Subcutaneous abdominal adipose tissue (tissue), 5 donors: ENCODE measurements at regions not wholly inside any gene's neighbourhood (a gene's known extent, or its start where the extent isn't known, plus 50 kb on each side); places are given as distances from the start of the nearest gene placed in this dataset.
"Not testable (repeated sequence)": the region's sequence is repeated elsewhere in the genome, so short reads cannot be mapped to it uniquely, and the experiment has no call there.

Experiments used
- H3K27ac ChIP-seq: one replicate; pipeline ENCODE4 v1.7.0; 2013; ENCODE audit warnings: low read depth, mild to moderate bottlenecking, inconsistent platforms, low read length, moderate library complexity
- H3K27me3 ChIP-seq, 5 donors: one replicate each; pipeline ENCODE4 v1.7.0; 2013; ENCODE audit warnings: low read length in 5 of 5, inconsistent platforms in 1 of 5; ENCODE audit not compliant: control insufficient read depth in 5 of 5, insufficient read depth in 4 of 5
- H3K36me3 ChIP-seq, 5 donors: one replicate each; pipeline ENCODE4 v1.7.0; 2013; ENCODE audit warnings: low read length in 5 of 5; ENCODE audit not compliant: control insufficient read depth in 5 of 5, insufficient read depth in 5 of 5
- H3K4me1 ChIP-seq, 5 donors: one replicate each; pipeline ENCODE4 v1.7.0; 2013; ENCODE audit warnings: low read length in 5 of 5, mild to moderate bottlenecking in 3 of 5, moderate library complexity in 1 of 5; ENCODE audit not compliant: control insufficient read depth in 5 of 5, insufficient read depth in 5 of 5
- H3K4me3 ChIP-seq, 5 donors: one replicate each; pipeline ENCODE4 v1.7.0; 2013; ENCODE audit warnings: low read length in 5 of 5, low read depth in 1 of 5
- H3K9ac ChIP-seq, 5 donors: one replicate each; pipeline ENCODE4 v1.7.0; 2013; ENCODE audit warnings: low read length in 5 of 5, mild to moderate bottlenecking in 4 of 5, moderate library complexity in 3 of 5
- H3K9me3 ChIP-seq, 5 donors: one replicate each; pipeline ENCODE4 v1.7.0; 2013; ENCODE audit warnings: low read length in 5 of 5; ENCODE audit not compliant: control insufficient read depth in 5 of 5
- donor health status: healthy.
- donor health status: healthy.
- donor health status: healthy.
- donor health status: healthy.
- donor health status: healthy.

DNA sequence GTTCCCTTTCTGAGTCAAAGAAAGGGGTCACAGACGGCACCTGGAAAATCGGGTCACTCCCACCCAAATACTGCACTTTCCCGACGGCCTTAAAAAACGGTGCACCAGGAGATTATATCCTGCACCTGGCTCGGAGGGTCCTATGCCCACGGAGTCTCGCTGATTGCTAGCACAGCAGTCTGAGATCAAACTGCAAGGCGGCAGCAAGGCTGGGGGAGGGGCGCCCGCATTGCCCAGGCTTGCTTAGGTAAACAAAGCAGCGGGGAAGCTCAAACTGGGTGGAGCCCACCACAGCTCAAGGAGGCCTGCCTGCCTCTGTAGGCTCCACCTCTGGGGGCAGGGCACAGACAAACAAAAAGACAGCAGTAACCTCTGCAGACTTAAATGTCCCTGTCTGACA, 701.7 kb downstream of the RAPGEF2 start:
- not testable (repeated sequence) for H3K4me3 ChIP-seq, H3K36me3 ChIP-seq, H3K9me3 ChIP-seq

GRCh38 chr4:159823743-159824142, 720.9 kb downstream of the RAPGEF2 start:
- H3K9ac ChIP-seq: no peak overlapping the region
- no peaks in the 10 kb centered on the region for H3K27me3 ChIP-seq
- no peak overlapping the region for H3K4me3 ChIP-seq
- no peaks in the 10 kb centered on the region for H3K36me3 ChIP-seq
- H3K27ac ChIP-seq: no peak overlapping the region
- peaks cover 0 to 12% (median 2%) of the 10 kb centered on the region in 5 donors for H3K9me3 ChIP-seq
- no peaks in the 10 kb centered on the region for H3K4me1 ChIP-seq

More for the DNA sequence above, 701.7 kb downstream of the RAPGEF2 start:
- H3K27me3 ChIP-seq, H3K9ac ChIP-seq, H3K27ac ChIP-seq, H3K4me1 ChIP-seq: not testable (repeated sequence)

DNA sequence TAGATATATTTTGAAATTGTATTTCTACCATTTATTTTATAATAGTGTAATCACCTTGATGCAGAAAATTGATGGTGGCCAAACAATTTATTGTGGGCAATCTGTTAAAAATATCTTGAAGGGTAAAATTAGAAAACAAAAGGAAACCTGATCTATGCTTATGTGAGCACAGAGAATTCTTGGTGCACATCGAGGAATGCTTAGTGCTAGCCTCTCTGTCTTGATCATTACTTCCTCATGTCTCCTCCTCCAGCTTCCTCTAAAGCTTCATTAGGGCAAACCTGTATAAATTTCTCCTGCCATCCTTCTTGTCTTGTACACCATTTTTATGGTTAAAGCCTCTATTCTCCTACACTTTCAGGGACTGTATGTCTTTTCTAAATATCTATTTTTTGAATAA, 725.8 kb downstream of the RAPGEF2 start:
- no peak overlapping the region for H3K4me3 ChIP-seq
- H3K4me1 ChIP-seq: no peaks in the 10 kb centered on the region
- H3K27me3 ChIP-seq: no peaks in the 10 kb centered on the region
- H3K9me3 ChIP-seq: no peaks in the 10 kb centered on the region
- no peaks in the 10 kb centered on the region for H3K36me3 ChIP-seq
- no peak overlapping the region for H3K27ac ChIP-seq
- no peak overlapping the region for H3K9ac ChIP-seq

DNA sequence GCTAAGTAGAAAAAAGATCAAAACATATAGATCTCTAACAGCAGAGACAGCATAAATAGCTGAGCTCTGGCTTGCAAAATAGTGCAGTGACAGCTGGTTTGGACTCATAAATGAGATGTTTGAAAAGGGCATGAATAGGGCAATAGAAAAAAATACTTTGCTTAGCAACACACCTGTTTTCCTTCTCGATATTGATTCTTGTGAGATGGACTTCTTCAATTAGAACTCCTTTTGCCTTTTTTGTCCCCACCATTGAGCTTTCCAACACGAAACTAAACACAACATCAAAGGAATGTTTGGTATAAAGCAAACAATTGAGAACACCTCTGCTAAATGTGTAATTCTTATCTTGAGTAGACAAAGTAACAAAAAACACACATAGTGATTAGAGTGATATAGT, 726.3 kb downstream of the RAPGEF2 start:
- Histone ChIP-seq H3K4me1 (no peaks in the 10 kb centered on the region), H3K9me3 (no peaks in the 10 kb centered on the region), H3K9ac (no peak overlapping the region), H3K36me3 (no peaks in the 10 kb centered on the region), H3K4me3 (no peak overlapping the region), H3K27ac (no peak overlapping the region), H3K27me3 (no peaks in the 10 kb centered on the region)

GRCh38 chr4:159837071-159837470, 734.2 kb downstream of the RAPGEF2 start:
- H3K36me3 ChIP-seq: no peaks in the 10 kb centered on the region
- H3K9ac ChIP-seq: no peak overlapping the region
- no peak overlapping the region for H3K27ac ChIP-seq
- no peak overlapping the region for H3K4me3 ChIP-seq
- no peaks in the 10 kb centered on the region for H3K9me3 ChIP-seq
- H3K4me1 ChIP-seq: no peaks in the 10 kb centered on the region
- H3K27me3 ChIP-seq: no peaks in the 10 kb centered on the region

- Histone ChIP-seq H3K27me3 (no peaks in the 10 kb centered on the region), H3K4me3 (no peak overlapping the region), H3K36me3 (no peaks in the 10 kb centered on the region), H3K9me3 (no peaks in the 10 kb centered on the region), H3K27ac (no peak overlapping the region), H3K9ac (no peak overlapping the region), H3K4me1 (no peaks in the 10 kb centered on the region)
Observed at GRCh38 chr4:159855731-159856130, 752.9 kb downstream of the RAPGEF2 start.

GRCh38 chr4:159856451-159856850, 753.6 kb downstream of the RAPGEF2 start:
- H3K27ac ChIP-seq: no peak overlapping the region
- H3K36me3 ChIP-seq: no peaks in the 10 kb centered on the region
- H3K4me3 ChIP-seq: no peak overlapping the region
- no peaks in the 10 kb centered on the region for H3K9me3 ChIP-seq
- H3K9ac ChIP-seq: no peak overlapping the region
- no peaks in the 10 kb centered on the region for H3K4me1 ChIP-seq
- H3K27me3 ChIP-seq: no peaks in the 10 kb centered on the region

DNA sequence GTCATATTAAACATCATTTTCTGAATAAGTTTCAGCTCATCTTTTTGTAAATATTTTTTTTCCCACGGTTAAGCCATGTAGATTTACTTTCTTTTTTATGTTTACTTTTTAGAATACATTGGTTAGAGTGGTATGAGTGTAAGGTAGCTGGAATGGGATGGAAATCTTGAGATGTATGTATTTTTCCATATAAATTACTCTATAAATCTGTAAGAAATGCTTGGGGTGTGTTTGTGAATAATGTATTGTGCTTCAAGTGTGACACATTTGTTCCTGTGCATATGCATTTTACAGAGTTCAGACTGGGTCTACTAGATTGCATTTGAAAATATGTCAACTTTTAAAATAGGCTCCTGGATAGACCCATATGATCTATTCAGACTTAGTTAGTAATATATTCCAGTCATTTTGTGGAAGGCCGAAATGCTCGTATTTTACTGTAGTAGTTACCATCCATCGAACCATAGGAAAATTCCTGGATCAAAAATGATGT, 756.8 kb downstream of the RAPGEF2 start:
- H3K9ac ChIP-seq: no peak overlapping the region
- H3K9me3 ChIP-seq: no peaks in the 10 kb centered on the region
- H3K36me3 ChIP-seq: no peaks in the 10 kb centered on the region
- no peaks in the 10 kb centered on the region for H3K27me3 ChIP-seq
- no peaks in the 10 kb centered on the region for H3K4me1 ChIP-seq
- no peak overlapping the region for H3K4me3 ChIP-seq
- H3K27ac ChIP-seq: no peak overlapping the region

GRCh38 chr4:159860945-159861344, 758.1 kb downstream of the RAPGEF2 start:
- H3K27me3 ChIP-seq: no peaks in the 10 kb centered on the region
- no peaks in the 10 kb centered on the region for H3K9me3 ChIP-seq
- H3K9ac ChIP-seq: no peak overlapping the region
- no peak overlapping the region for H3K4me3 ChIP-seq
- no peaks in the 10 kb centered on the region for H3K36me3 ChIP-seq
- H3K27ac ChIP-seq: no peak overlapping the region
- no peaks in the 10 kb centered on the region for H3K4me1 ChIP-seq

DNA sequence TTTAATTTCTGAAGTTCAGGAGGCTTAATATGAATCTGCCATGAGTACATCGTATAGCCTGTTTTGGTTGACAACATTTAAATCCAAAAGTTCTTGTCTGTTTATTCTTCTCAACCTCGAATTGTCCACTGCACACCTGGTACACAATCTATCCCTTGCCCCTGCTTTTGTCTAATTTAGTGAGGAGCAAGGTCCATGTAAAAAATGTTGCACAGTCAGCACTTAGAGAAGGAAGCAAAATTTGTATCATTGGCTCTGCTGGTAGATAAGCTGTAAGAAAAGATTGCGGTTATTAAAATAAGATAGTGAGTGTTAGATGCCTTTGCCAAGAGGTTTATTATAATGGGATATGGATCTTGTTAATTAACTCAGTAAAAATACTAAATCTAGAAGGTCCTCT, 761.5 kb downstream of the RAPGEF2 start:
- Histone ChIP-seq H3K4me3 (no peak overlapping the region), H3K4me1 (no peaks in the 10 kb centered on the region), H3K27me3 (no peaks in the 10 kb centered on the region), H3K9ac (no peak overlapping the region), H3K27ac (no peak overlapping the region), H3K36me3 (no peaks in the 10 kb centered on the region), H3K9me3 (no peaks in the 10 kb centered on the region)

DNA sequence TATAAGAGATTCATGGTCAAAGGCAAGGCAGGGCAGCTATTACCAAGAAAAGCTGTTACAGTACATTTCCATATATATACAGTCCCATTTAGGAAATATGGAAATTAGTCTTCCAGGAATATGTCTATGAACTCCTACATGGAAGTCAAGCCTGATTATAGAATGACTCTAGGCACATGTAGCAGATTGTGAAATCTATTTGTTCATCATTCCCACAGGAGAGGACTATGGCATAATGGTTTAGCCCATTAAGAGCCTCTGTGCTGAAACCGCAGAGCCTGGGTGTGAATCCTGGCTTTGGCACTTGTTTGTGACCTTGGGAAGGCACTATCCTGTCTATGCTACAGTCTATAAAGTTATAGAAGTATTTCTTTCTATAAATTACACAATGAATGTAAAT, 764.8 kb downstream of the RAPGEF2 start:
- Histone ChIP-seq H3K4me3 (no peak overlapping the region), H3K9me3 (peaks cover 0 to 2% (median 0%) of the 10 kb centered on the region in 5 donors), H3K27ac (no peak overlapping the region), H3K27me3 (no peaks in the 10 kb centered on the region), H3K9ac (no peak overlapping the region), H3K4me1 (no peaks in the 10 kb centered on the region), H3K36me3 (no peaks in the 10 kb centered on the region)
